ENCODE measurements at regions not wholly inside any gene's neighbourhood (a gene's known extent, or its start where the extent isn't known, plus 50 kb on each side); places are given as distances from the start of the nearest gene placed in this dataset.
"Not testable (repeated sequence)": the region's sequence is repeated elsewhere in the genome, so short reads cannot be mapped to it uniquely, and the experiment has no call there.

DNA sequence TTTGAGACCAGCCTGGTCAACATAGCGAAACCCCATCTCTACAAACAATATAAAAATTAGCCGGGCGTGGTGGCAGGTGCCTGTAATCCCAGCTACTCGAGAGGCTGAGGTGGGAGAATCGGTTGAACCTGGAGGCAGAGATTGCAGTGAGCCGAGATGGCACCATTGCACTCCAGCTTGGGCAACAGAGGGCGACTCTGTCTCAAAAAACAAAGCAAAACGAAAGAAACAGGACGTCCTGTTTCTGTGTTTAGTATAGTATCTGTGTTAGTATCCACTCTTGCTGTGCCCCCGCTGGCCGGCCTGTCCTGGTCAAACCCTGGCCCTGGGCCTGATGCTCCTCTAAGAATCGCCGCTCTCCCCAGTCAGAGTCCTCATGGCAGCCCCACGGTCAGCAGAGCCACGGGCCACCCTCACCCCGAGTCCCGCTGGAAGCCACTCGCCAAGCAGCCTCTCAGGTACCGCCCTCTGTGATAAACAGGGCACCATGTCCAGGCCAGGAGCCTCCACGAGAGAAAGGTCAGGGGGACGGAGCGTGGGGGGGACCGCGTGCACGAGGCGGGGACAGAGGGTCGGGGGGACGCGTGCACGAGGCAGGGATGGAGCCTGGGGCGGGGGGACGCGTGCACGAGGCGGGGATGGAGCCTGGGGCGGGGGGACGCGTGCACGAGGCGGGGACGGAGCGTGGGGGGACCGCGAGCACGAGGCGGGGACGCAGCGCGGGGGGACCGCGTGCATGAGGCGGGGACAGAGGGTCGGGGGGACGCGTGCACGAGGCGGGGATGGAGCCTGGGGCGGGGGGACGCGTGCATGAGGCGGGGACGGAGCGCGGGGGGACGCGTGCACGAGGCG lies 384.5 kb downstream of the SMOC2 start:
- DNase-seq (ENCODE audit: low spot score): no peak

DNA sequence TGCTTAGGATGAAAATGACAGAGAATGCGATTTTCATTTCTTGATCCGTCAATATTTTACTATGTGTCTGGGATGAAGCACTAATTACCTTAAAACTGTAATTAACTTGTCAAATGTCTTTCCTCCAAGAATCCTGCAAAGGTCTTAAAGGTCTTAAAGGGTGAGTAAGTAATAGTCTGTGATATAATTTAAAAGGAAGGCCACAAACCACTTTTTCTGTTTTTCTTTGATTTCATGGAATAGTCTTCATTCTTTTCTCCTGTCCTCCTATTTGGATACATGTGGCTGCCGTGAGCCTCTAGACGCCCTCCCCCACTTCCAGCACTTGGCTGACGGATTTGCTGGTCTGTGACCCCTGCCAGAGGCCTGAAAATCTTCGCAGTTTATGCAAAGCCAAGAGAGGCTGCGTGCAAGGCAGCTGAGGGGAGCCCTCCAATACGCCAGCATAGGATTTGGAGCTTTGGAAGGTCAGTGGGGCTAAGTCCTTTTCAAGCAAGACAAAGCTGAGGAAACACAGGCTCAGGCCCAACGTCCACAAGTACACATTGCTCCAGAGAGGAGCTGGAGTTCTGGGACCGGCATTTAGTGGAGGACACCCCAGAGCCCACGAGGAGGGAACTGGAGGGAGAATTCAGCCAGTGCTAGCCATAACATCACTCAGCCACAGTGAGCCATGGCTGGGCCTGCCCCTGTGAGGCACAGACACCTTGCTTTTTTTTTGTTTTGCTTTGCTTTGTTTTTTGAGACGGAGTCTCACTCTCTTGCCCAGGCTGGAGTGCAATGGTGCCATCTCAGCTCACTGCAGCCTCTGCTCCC lies 382.6 kb downstream of the SMOC2 start:
- DNase-seq (ENCODE audit: low spot score): no peak

DNA sequence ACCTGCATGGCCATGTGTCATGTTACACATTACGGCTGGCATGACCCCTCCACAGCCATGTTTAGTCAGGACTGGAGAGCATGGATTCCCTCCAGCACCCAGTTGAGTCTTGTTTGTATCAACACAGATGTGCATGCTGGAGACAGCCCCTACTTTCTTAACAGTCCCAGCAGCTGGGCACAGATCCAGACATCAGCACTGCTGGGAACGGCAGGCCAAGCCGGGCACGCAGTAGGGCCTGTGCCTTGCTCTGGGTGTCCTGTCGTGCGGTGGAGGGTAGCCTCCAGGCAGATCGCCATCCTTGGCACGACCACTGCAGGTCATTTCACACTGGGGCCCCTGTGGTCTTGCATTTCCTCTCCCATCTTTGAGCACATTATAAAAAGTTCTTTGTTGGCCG lies 381.4 kb downstream of the SMOC2 start:
- DNase-seq (ENCODE audit: low spot score): no peak

DNA sequence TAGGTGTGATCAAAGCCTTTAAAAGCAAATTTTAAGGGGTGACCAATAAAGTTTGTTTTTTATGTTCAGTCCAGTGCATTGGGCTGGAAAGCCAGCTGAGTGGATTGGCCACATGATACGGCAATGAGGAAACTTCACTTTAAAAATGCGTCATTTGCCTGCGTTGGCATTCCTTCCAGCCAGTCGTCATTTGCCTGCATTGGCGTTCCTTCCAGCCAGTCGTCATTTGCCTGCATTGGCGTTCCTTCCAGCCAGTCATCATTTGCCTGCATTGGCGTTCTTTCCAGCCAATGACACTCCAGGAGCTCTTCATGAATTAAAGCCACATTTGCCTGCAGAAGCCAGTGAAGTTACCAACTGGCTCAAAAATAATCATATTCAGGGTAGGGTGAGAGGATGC lies 378.6 kb downstream of the SMOC2 start:
- no peak for DNase-seq (ENCODE audit: low spot score)

DNA sequence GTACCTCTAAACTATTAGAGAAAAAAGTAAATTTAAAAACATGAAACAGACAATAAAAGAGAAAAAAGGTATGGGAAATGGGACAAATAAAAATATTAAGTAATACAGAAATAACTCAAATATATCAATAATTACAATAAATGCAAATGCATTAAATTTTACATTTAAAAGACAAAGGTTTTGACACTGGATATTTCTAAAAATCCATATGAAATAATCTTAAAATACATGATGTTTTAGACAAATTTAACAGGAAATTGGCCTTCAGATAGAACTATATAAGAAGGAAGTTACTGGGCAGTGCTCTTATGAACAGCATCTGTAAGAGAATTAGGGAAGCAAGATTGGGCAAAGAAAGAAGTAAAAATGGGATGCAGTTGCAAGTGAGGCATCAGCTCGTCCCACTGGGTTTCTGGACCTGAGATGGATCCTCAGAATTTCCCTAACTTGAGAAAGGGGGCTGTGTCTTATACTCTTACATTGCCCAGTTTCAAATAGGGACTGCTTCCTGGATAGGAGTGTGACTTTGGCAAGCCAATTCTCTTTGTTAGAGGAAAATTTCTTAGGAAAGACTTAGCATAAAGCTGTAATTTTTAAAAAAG lies 376.7 kb downstream of the SMOC2 start:
- no peak for DNase-seq (ENCODE audit: low spot score)

DNA sequence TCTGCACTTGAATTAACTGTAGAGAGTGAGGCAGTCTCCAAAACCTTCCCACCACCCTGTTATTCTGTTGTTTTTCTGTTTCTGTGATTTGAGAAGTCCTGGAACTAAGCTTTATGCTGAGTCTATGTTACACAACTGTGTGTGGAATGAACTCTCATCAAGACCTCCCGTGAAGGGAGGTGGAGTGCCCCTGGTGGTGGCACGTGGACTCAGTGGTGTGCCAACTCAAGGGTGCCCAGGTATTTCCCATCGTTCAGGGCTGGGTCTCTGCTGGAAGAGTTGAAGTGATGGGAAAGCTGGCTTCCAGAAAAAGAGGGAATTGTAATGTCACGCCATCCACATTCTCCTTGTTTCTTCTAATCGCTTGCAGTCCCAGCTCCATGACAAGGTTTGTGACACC lies 374.2 kb downstream of the SMOC2 start:
- no peak for DNase-seq (ENCODE audit: low spot score)

DNA sequence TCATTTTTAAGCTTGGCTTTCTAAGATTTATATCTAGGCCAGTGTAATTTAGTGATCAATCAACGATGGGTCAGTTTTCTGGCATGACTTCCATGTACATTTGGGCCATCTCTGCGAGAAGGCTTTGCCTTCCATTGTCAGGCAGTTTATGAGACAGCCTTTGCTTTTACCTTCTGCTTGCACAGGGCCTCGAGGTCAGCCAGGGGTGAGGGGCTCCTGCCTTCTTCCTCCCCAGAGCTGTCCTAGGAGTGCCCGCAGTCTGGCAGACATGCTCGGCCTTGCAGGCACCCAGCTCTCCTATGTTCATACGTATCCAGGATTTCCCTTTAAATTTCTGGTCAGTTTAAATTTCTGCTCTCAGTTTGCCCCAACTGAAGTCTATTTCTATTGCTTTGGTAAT lies 367.2 kb downstream of the SMOC2 start:
- no peak for DNase-seq (ENCODE audit: low spot score)

DNA sequence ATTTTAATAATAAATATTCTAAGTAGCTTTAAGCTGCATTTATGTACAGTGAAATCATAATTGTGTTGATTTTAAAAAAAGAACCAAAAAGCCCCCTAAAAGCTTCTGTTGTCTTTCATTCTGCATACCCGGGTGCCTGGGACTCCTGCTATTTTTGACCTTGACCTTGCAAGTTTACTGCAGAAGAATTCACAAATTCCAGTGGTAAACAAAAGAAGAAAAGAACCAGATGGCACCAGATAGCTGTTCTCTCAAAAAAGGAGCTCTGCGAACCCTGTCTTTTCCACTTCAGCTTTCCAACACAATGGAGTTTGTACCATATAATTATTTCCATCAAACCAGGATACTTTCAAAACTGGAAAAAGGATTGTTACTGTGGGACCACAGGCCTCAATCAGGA lies 363.3 kb downstream of the SMOC2 start:
- DNase-seq (ENCODE audit: low spot score): no peak

DNA sequence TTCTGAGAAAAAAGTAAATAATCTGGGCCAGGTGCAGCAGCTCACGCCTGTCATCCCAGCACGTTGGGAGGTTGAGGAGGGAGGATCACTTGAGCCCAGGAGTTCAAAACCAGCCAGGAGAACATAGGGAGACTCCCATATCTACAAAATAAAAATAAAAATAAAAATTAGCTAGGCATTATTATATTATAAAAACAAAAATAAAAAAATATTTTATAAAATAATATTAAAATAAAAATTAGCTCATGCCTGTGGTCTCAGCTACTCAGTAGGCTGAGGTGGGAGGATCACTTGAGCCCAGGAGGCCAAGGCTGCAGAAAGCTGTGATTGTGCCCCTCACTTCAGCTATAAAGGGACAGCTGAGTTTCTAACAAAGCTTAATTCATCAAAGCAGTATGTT lies 362.9 kb downstream of the SMOC2 start:
- DNase-seq (ENCODE audit: low spot score): no peak

DNA sequence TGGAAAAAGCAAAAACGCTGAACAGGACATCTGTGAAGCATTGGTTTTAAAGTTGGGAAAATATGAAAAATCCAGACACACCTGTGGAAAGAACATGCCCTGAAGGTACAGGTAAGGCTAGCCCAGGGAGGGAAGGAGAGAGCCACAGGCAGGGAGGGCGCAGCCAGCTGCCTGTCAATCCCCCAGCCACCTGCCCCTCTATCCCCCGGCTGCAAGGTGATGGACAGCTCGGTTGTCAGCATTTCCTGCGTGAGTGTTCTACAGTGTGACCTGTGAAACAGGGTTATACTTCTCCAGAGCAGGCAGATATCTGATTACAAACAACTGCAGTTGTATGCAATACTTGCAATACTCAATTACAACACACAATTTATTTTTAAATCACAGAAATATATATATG lies 358.1 kb downstream of the SMOC2 start:
- DNase-seq (ENCODE audit: low spot score): no peak

DNA sequence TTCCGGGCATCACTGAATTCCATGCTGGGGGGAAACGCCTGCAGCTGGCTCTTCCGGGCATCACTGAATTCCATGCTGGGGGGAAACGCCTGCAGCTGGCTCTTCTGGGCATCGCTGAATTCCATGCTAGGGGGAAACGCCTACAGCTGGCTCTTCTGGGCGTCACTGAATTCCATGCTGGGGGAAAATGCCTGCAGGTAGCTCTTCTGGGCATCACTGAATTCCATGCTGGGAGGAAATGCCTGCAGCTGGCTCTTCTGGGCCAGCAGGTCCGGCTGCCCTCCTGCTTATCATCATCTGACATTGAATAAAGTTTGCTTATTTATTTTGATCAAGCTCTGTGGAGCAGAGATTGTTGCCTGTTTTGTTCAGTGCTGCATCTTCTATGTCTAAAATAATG lies 355.1 kb downstream of the SMOC2 start:
- no peak for DNase-seq (ENCODE audit: low spot score)

DNA sequence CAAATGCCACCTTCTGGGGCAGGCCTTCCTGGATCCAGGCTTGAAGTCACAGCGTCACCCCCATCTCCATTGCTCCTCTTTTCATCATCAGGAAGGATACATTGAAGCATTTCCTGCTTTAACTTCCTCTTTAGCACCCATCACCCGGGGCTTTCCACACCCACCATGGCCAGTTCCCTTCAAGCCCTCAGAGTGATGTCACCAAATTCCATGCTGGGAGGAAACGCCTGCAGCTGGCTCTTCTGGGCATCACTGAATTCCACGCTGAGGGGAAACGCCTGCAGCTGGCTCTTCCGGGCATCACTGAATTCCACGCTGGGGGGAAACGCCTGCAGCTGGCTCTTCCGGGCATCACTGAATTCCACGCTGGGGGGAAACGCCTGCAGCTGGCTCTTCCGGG lies 354.6 kb downstream of the SMOC2 start:
- not testable (repeated sequence) for DNase-seq (ENCODE audit: low spot score)

DNA sequence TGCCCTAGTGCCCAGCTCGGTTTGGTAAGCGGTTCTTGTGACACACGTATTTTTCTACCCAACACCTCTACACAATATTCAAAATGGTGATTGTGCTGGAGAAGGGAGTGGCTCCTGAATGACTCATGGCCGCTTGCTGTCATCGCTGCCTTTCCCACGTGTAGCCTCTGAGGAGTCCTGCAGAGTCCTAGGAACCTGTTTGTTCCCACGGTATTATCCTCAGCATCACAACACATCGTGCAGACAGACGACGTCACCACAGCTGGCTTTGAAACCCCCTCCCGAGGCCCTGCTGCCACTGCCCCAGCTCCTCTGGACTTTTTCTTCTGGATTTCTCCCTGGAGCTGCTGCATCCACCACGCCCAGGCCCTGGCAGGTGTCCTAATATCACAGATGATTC lies 353.5 kb downstream of the SMOC2 start:
- DNase-seq (ENCODE audit: low spot score): no peak

DNA sequence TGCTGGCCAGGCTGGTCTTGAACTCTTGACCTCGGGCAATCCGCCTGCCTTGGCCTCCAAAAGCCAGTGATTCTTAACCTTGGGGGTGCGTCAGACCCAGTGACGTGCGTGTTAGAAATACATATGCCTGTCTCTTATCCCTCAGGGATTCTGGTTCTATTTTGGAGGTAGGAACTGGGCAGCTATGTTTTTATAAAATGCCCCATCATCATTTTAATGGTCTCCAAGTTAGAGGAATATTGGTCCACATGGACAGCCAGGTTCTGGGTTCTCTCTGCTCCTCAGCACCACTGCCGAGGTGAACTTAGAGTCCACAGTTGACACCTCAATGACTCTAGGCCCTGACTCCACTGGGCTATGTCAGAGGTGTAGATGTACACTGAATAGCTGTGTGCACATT lies 352.7 kb downstream of the SMOC2 start:
- DNase-seq (ENCODE audit: low spot score): no peak

DNA sequence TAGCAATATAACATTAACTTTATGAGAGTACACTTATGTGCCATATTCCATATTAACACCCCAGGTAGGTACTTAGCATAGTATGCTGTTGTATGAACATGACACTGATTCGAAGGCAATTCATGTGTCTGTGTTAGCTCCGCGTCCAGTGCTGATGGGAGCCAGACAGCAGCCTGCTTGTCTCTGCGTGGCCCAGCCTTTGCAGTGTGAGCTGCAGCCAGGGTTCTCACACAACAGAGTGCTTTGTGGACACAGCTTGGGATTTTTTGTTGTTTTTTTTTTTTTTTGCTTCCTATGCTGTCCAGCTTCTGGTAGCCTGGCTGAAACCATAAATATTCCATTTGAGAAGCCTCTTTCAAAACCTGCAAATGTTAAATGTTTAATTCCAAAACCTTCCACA lies 350.9 kb downstream of the SMOC2 start:
- DNase-seq (ENCODE audit: low spot score): no peak

DNA sequence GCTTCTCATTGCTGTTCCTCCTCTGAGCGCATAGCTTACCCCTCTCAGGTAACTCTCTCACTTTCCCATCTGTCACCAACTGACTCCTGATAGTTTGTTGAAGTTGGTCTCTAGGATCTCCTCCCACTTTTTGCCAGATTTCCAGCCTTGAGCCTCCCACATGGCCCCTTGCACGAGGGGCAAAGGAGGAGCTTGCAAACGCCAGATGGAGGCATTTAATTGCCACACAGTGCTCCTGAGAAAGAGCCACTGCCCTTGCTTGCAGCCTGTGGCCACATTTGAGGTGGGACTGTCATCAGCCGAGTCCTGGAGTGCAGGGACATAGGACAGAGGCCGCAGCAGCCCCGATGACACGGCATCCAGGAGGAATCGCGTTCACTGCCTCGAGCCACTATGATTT lies 348.7 kb downstream of the SMOC2 start:
- no peak for DNase-seq (ENCODE audit: low spot score)

DNA sequence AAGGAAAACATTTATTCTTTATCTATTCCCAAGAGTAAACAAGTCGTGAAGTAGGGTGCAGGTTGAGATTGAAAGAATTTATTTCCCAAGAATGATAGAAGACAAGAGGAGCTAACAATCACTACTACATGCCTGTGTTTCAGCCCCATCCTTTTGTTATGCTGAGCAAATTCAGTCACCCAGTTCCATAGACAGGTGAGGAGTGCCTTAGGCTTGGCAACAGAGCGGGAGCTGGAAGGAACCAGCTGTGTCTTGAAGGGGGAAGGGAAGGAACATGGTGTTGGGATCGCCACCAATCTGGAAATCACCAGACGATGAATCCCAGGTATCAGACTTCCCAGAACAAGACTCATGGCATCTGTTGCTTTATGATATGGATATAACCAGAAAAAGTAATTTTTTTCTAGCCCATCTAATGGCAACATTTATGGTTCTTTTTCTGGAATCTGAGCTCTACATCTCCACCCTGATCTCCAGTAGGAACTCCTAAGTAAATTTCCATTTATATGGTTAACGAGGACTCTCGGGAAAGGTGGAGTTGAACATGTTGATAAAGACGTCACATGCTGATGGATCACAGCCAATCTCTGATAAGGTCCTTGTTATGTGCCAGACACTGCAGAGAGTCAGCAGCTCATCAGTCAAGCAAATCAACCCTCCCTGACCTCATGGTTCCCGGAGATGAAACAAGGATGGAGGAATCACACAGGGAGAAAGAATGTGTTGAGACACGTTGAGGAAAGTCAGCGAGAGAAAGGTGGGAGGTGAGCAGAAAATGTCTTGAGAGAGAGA lies 344.9 kb downstream of the SMOC2 start:
- no peak for DNase-seq (ENCODE audit: low spot score)

DNA sequence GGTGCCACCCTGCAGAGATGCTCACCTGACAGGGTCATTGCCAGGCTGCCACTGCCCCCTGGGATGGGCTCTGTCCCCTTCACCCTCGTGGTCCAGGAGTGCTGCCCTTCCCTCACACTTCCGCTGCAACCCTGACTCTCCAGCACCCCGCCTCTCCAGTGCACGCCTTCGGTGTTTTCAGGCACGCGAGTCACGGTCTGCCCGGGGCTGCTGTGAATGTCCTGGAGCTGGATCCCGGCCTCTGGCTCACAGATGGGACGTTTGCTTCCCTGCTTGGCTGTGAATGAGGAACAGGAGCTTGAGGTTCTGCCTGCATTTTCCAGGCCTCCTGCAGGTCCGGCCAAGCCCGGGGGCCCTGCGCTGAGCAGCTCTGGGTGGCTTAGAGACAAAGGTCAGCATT lies 343.4 kb downstream of the SMOC2 start:
- DNase-seq (ENCODE audit: low spot score): no peak

DNA sequence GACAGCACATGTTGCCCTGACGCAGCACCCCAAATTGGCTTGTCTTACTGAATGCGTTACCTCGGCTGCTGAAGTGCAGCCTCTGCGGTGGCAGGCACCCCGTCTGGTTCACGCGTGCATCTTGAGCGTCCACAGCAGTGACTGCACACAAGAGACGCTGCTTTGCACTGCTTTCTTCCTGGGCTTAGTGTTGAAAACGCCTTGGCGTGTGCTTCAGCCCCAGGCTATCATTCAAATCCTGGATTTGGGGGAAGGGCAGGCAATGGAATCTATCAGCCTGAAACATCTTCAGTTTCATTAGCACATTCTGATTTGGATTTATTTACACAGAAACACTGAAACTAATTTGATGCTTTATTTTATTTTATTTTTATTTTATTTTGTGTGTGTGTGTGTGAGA lies 342.7 kb downstream of the SMOC2 start:
- no peak for DNase-seq (ENCODE audit: low spot score)

DNA sequence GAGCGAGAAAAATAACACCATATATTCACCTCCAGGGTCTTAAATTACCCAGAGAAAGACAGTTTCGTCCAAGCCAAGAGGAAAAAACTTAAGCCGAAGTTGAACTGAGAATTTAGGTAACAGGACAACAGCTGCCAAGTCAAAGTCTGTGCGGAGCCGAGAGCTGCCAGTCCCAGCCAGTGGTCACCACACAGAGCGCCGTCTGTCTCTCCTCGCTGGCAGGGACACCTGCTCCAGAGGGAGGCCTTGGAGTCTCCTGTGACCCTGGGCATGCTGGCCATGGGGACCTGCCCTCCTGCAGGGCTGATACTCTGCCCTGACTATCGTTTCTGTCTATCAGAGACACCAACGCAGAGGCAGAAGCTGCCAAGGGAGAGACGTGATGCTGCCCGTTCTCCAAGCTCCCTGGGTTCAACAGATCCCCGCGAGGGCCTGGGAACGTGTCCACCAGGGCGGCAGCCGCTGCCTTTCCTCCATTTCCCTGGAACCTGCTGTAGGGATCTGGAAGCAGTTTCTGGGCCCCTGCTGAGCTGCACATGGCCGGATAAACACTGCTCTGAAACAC lies 341.3 kb downstream of the SMOC2 start:
- no peak for DNase-seq (ENCODE audit: low spot score)

DNA sequence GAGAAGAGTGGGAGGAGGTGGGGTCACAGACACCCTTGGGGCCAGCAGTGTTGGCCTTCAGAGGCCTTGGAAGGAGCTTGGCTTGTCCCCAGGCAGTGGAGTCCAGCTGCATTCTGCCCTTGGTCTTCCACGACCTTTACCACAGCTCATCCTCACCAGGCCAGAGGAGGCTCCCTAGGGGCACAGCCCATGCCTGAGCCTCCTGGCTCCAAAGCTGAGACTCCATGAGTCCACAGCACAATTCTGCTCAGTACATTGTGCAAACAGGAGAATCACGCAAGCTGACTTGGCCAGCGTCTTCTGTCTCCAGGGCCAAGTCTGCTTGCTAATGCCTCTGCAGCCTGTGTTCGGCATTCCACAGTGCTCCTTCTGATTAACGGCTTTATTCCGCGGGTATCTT lies 337.2 kb downstream of the SMOC2 start:
- DNase-seq (ENCODE audit: low spot score): no peak

DNA sequence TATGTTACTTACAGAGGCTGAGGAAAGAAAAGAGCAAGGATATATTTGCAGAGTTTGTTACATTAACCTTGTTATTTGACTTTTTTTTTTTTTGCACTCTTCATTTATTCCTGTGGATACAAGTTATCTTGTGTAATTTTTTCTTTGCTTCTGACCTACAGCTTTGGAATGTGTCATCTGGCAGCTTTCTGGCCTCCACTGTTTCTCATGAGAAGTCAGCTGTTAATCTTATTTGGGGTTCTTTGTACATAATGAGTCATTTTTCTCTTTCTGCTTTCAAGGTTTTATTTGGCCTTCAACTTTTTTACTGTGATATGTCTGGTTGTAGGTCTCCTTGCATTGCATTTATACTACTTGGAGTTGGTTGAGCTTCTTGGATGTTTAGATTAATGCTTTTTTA lies 333.4 kb downstream of the SMOC2 start:
- DNase-seq (ENCODE audit: low spot score): no peak
